ENCODE measurements at regions not wholly inside any gene's neighbourhood (a gene's known extent, or its start where the extent isn't known, plus 50 kb on each side); places are given as distances from the start of the nearest gene placed in this dataset.

- no peak for TF ChIP-seq ZFX (IDR thresholded peaks at IDR 0.05; ENCODE audit: borderline replicate concordance)
- TF ChIP-seq CTCF (IDR thresholded peaks at IDR 0.05), result no peak
These were observed 170.1 kb upstream of the RTL1 start for GRCh38 chr14:101073598-101073965.

GRCh38 chr14:101074196-101075024 is 170.9 kb upstream of the RTL1 start:
- H3K27ac ChIP-seq, result no peak overlapping the region
- no peak for TF ChIP-seq CTCF (IDR thresholded peaks at IDR 0.05)
- TF ChIP-seq ZFX (IDR thresholded peaks at IDR 0.05; ENCODE audit: borderline replicate concordance), result no peak

More at GRCh38 chr14:101073598-101073965, 170.1 kb upstream of the RTL1 start:
- H3K27ac ChIP-seq, result no peak overlapping the region

- H3K27ac ChIP-seq, result no peak overlapping the region
- no peak for TF ChIP-seq CTCF (IDR thresholded peaks at IDR 0.05)
- no peak for TF ChIP-seq ZFX (IDR thresholded peaks at IDR 0.05; ENCODE audit: borderline replicate concordance)
These were observed 171.7 kb upstream of the RTL1 start for GRCh38 chr14:101075025-101075800.

GRCh38 chr14:101075801-101076413 is 172.4 kb upstream of the RTL1 start:
- H3K27ac ChIP-seq, result no peak overlapping the region

GRCh38 chr14:101076451-101077198 is 173.1 kb upstream of the RTL1 start:
- no peak for TF ChIP-seq CTCF (IDR thresholded peaks at IDR 0.05)
- TF ChIP-seq ZFX (IDR thresholded peaks at IDR 0.05; ENCODE audit: borderline replicate concordance), result no peak
- no peak overlapping the region for H3K27ac ChIP-seq

More at GRCh38 chr14:101075801-101076413, 172.4 kb upstream of the RTL1 start:
- TF ChIP-seq CTCF (IDR thresholded peaks at IDR 0.05) (no peak), ZFX (IDR thresholded peaks at IDR 0.05; ENCODE audit: borderline replicate concordance) (no peak)

GRCh38 chr14:101077481-101078074 is 174.1 kb upstream of the RTL1 start:
- H3K27ac ChIP-seq, result no peak overlapping the region
- no peak for TF ChIP-seq ZFX (IDR thresholded peaks at IDR 0.05; ENCODE audit: borderline replicate concordance)
- no peak for TF ChIP-seq CTCF (IDR thresholded peaks at IDR 0.05)

Data from 22Rv1 (cell line).